Motor neuron (in vitro differentiated cells): ENCODE measurements at regions not wholly inside any gene's neighbourhood (a gene's known extent, or its start where the extent isn't known, plus 50 kb on each side); places are given as distances from the start of the nearest gene placed in this dataset.
"Not testable (repeated sequence)": the region's sequence is repeated elsewhere in the genome, so short reads cannot be mapped to it uniquely, and the experiment has no call there.

Experiments used
- ATAC-seq, 8 experiments: fragments of 200-7000 bp; cut with Tn5 transposase; replicated peaks in 6 of 8; 2 replicates each; pipeline ENCODE4 v1.8.0; 2021; ENCODE audit warnings: mild to moderate bottlenecking in 8 of 8, moderate library complexity in 8 of 8
- H3K27ac ChIP-seq, 2 donors: fragments of 250-450 bp; sonication (Bioruptor Pico); 2 replicates each; pipeline ENCODE4 v1.9.0; 2021; ENCODE audit warnings: antibody characterized with exemption in 2 of 2, mild to moderate bottlenecking in 2 of 2, moderate library complexity in 1 of 2
- H3K4me1 ChIP-seq, 2 donors: fragments of 250-450 bp; sonication (Bioruptor Pico); replicated peaks in 1 of 2; 2 replicates each; pipeline ENCODE4 v1.6.1; 2021; ENCODE audit warnings: antibody characterized with exemption in 2 of 2, mild to moderate bottlenecking in 2 of 2, moderate library complexity in 1 of 2
- H3K4me3 ChIP-seq, 5 donors: fragments of 250-450 bp; sonication (Bioruptor Pico); 2 replicates each; pipeline ENCODE4 v1.9.0; 2021; ENCODE audit warnings: antibody characterized with exemption in 5 of 5, mild to moderate bottlenecking in 5 of 5, moderate library complexity in 4 of 5
- WGBS, 10 experiments: fragments of 450-650 bp; shearing (Covaris generic); methylation state at CpG; one replicate each; pipeline ENCODE4 v1.0.0; 2022; 5-methylcytosine and 5-hydroxymethylcytosine counted together
- in situ Hi-C, 9 experiments: fragments of 400-800 bp; cut with MboI; loops; one replicate each; pipeline ENCODE4 v1.15.0; 2021; ENCODE audit warnings: low sequenced_read_pairs in 9 of 9, low pct_unique_long_range_greater_than_20kb in 2 of 9; ENCODE audit not compliant: unreplicated experiment in 9 of 9

GRCh38 chr4:25504932-25505636 is 128.0 kb downstream of the ANAPC4 start:
- ATAC-seq, result no peak
- in situ Hi-C loops, result no loop called here
- 80 to 100% (median 97%) methylated on average over 2 to 40 of the region's 74 CpGs; no CpG with 5 or more reads in 2 of the 10 experiments for WGBS, 10 experiments
- no peak overlapping the region for H3K27ac ChIP-seq
- no peaks in the 10 kb centered on the region for H3K4me1 ChIP-seq
- no peak overlapping the region for H3K4me3 ChIP-seq

GRCh38 chr4:25505637-25505991 is 128.6 kb downstream of the ANAPC4 start:
- in situ Hi-C loops, result no loop called here
- Histone ChIP-seq H3K4me1 (no peaks in the 10 kb centered on the region), H3K27ac (no peak overlapping the region), H3K4me3 (no peak overlapping the region)
- 88 to 100% (median 95%) methylated on average over 4 to 16 of the region's 23 CpGs; no CpG with 5 or more reads in 6 of the 10 experiments for WGBS, 10 experiments
- no peak for ATAC-seq

- in situ Hi-C loops, result no loop called here
- ATAC-seq, result no peak
- Histone ChIP-seq H3K27ac (no peak overlapping the region), H3K4me3 (no peak overlapping the region), H3K4me1 (no peaks in the 10 kb centered on the region)
- WGBS, 10 experiments, result 60 to 100% (median 93%) methylated on average over 3 to 16 of the region's 39 CpGs; no CpG with 5 or more reads in 3 of the 10 experiments
Observed at GRCh38 chr4:25506032-25506571, 129.0 kb downstream of the ANAPC4 start.

GRCh38 chr4:25509646-25510045 is 132.6 kb downstream of the ANAPC4 start:
- 0 to 83% (median 51%) methylated on average over 2 to 4 of the region's 4 CpGs for WGBS, 10 experiments
- H3K4me3 ChIP-seq, result no peak overlapping the region
- in situ Hi-C loops, result no loop called here
- H3K27ac ChIP-seq, result no peak overlapping the region
- ATAC-seq, result no peak
- H3K4me1 ChIP-seq, result no peaks in the 10 kb centered on the region

- ATAC-seq, H3K27ac ChIP-seq, H3K4me1 ChIP-seq, in situ Hi-C loops, H3K4me3 ChIP-seq: not testable (repeated sequence)
- WGBS, 10 experiments, result 20 to 99% (median 89%) methylated on average over 1 to 10 of the region's 10 CpGs
Observed at GRCh38 chr4:25511823-25512222, 134.8 kb downstream of the ANAPC4 start.

- no peak for ATAC-seq
Observed at GRCh38 chr4:25513814-25514213, 136.8 kb downstream of the ANAPC4 start.

GRCh38 chr4:25523405-25523804 is 132.2 kb upstream of the SLC34A2 start:
- no peak overlapping the region for H3K4me3 ChIP-seq
- 50 to 100% (median 72%) methylated on average over 1 to 3 of the region's 4 CpGs; no CpG with 5 or more reads in 5 of the 10 experiments for WGBS, 10 experiments

More at GRCh38 chr4:25513814-25514213, 136.8 kb downstream of the ANAPC4 start:
- Histone ChIP-seq H3K27ac (no peak overlapping the region), H3K4me3 (no peak overlapping the region), H3K4me1 (no peaks in the 10 kb centered on the region)
- WGBS, 10 experiments, result 53 to 100% (median 86%) methylated on average over 3 to 4 of the region's 4 CpGs; no CpG with 5 or more reads in 3 of the 10 experiments
- in situ Hi-C loops, result no loop called here

GRCh38 chr4:25524663-25525062 is 131.0 kb upstream of the SLC34A2 start:
- ATAC-seq, result peak in 6 of 8 experiments; percentile 53 to 93 (median 65)
- no peak overlapping the region for H3K4me3 ChIP-seq
- in situ Hi-C loops, result no loop called here
- H3K27ac ChIP-seq, result peak overlapping the region in 1 of 2 donors; percentile 47
- 0 to 33% (median 11%) methylated on average over 1 to 2 of the region's 2 CpGs; no CpG with 5 or more reads in 5 of the 10 experiments for WGBS, 10 experiments
- peaks cover 8 to 9% of the 10 kb centered on the region in 2 donors for H3K4me1 ChIP-seq

More at GRCh38 chr4:25523405-25523804, 132.2 kb upstream of the SLC34A2 start:
- H3K27ac ChIP-seq, result no peak overlapping the region
- in situ Hi-C loops, result no loop called here
- peaks cover 8 to 9% of the 10 kb centered on the region in 2 donors for H3K4me1 ChIP-seq
- ATAC-seq, result no peak

GRCh38 chr4:25525896-25526295 is 129.8 kb upstream of the SLC34A2 start:
- in situ Hi-C loops, result no loop called here
- Histone ChIP-seq H3K27ac (no peak overlapping the region), H3K4me3 (no peak overlapping the region), H3K4me1 (peaks cover 8 to 9% of the 10 kb centered on the region in 2 donors)
- ATAC-seq, result no peak
- WGBS, 10 experiments, result 0 to 100% (median 80%) methylated on average over 1 to 5 of the region's 6 CpGs

GRCh38 chr4:25527034-25527433 is 128.6 kb upstream of the SLC34A2 start:
- ATAC-seq, result peak in 2 of 8 experiments; percentile 69 to 79
- Histone ChIP-seq H3K4me3 (no peak overlapping the region), H3K4me1 (peaks cover 8 to 9% of the 10 kb centered on the region in 2 donors), H3K27ac (no peak overlapping the region)
- in situ Hi-C loops, result no loop called here
- 70 to 100% (median 88%) methylated on average over 1 of the region's 1 CpG; no CpG with 5 or more reads in 5 of the 10 experiments for WGBS, 10 experiments

GRCh38 chr4:25528391-25528790 is 127.3 kb upstream of the SLC34A2 start:
- no peak for ATAC-seq
- 60 to 100% (median 83%) methylated on average over 1 to 14 of the region's 14 CpGs; no CpG with 5 or more reads in 3 of the 10 experiments for WGBS, 10 experiments
- H3K4me1 ChIP-seq, result peaks cover 8 to 9% of the 10 kb centered on the region in 2 donors
- no peak overlapping the region for H3K4me3 ChIP-seq
- in situ Hi-C loops, result no loop called here
- H3K27ac ChIP-seq, result no peak overlapping the region

- Histone ChIP-seq H3K4me1 (peaks cover 5 to 6% of the 10 kb centered on the region in 2 donors), H3K4me3 (no peak overlapping the region), H3K27ac (no peak overlapping the region)
- ATAC-seq, result no peak
- in situ Hi-C loops, result no loop called here
Observed at GRCh38 chr4:25531272-25531671, 124.4 kb upstream of the SLC34A2 start.

GRCh38 chr4:25532591-25532990 is 123.1 kb upstream of the SLC34A2 start:
- H3K27ac ChIP-seq, result no peak overlapping the region
- peaks cover 5 to 10% of the 10 kb centered on the region in 2 donors for H3K4me1 ChIP-seq
- no peak overlapping the region for H3K4me3 ChIP-seq
- WGBS, 10 experiments, result 40 to 100% (median 94%) methylated on average over 1 to 4 of the region's 4 CpGs; no CpG with 5 or more reads in 4 of the 10 experiments
- ATAC-seq, result no peak
- in situ Hi-C loops, result no loop called here
